Loucy (cell line): ENCODE measurements at regions not wholly inside any gene's neighbourhood (a gene's known extent, or its start where the extent isn't known, plus 50 kb on each side); places are given as distances from the start of the nearest gene placed in this dataset.
"Not testable (repeated sequence)": the region's sequence is repeated elsewhere in the genome, so short reads cannot be mapped to it uniquely, and the experiment has no call there.

ENCODE experiments used
- H2AFZ ChIP-seq: fragments of 200-600 bp; sonication (generic); 2 replicates; pipeline ENCODE4 v1.6.0; 2016; ENCODE audit warnings: antibody characterized with exemption, mild to moderate bottlenecking, low read length, moderate library complexity
- H3F3A ChIP-seq: fragments of 200-600 bp; 2 replicates; pipeline ENCODE4 v1.6.0; 2016; ENCODE audit warnings: antibody characterized with exemption, low read depth, mild to moderate bottlenecking
- H3K27me3 ChIP-seq: fragments of 200-600 bp; sonication (generic); 2 replicates; pipeline ENCODE4 v1.6.1; 2014; ENCODE audit warnings: low read length, mild to moderate bottlenecking; ENCODE audit not compliant: insufficient read depth, poor library complexity, severe bottlenecking
- H3K36me3 ChIP-seq: fragments of 200-600 bp; sonication (generic); 2 replicates; pipeline ENCODE4 v1.6.1; 2016; ENCODE audit warnings: low read length; ENCODE audit not compliant: insufficient read depth
- H3K4me1 ChIP-seq: fragments of 200-600 bp; sonication (generic); 2 replicates; pipeline ENCODE4 v1.5.1; 2014; ENCODE audit warnings: low read length, mild to moderate bottlenecking; ENCODE audit not compliant: insufficient read depth, poor library complexity, severe bottlenecking
- H3K4me2 ChIP-seq: fragments of 200-600 bp; sonication (generic); 2 replicates; pipeline ENCODE4 v1.6.0; 2014; ENCODE audit warnings: antibody characterized with exemption, low read length, low read depth, mild to moderate bottlenecking; ENCODE audit not compliant: poor library complexity, severe bottlenecking
- H3K4me3 ChIP-seq: fragments of 200-600 bp; sonication (generic); 2 replicates; pipeline ENCODE4 v1.5.1; 2014; ENCODE audit warnings: low read length, mild to moderate bottlenecking, mixed read lengths; ENCODE audit not compliant: poor library complexity, severe bottlenecking
- H3K79me2 ChIP-seq: fragments of 200-600 bp; sonication (generic); 2 replicates; pipeline ENCODE4 v1.6.1; 2014; ENCODE audit warnings: low read length; ENCODE audit not compliant: insufficient read depth
- H3K9ac ChIP-seq: fragments of 200-600 bp; sonication (generic); 2 replicates; pipeline ENCODE4 v1.6.0; 2014; ENCODE audit warnings: mild to moderate bottlenecking, low read depth, low read length, moderate library complexity; ENCODE audit not compliant: poor library complexity, severe bottlenecking
- H3K9me2 ChIP-seq: fragments of 200-600 bp; sonication (generic); replicated peaks from 2 replicates; pipeline ENCODE4 v1.6.1; 2016; ENCODE audit warnings: low read depth, low read length, mixed read lengths
- H3K9me3 ChIP-seq: fragments of 200-600 bp; sonication (generic); 2 replicates; pipeline ENCODE4 v1.6.1; 2014; ENCODE audit warnings: mild to moderate bottlenecking, antibody characterized with exemption, low read length, low read depth; ENCODE audit not compliant: insufficient read depth
- H4K20me1 ChIP-seq: fragments of 200-600 bp; sonication (generic); 2 replicates; pipeline ENCODE4 v1.6.0; 2014; ENCODE audit warnings: antibody characterized with exemption, low read length, mild to moderate bottlenecking; ENCODE audit not compliant: insufficient read depth, poor library complexity, severe bottlenecking
- CTCF ChIP-seq: fragments of 200-600 bp; sonication (generic); conservative IDR thresholded peaks from 2 replicates; pipeline ENCODE4 v1.5.1; 2014; ENCODE audit warnings: mild to moderate bottlenecking, antibody characterized with exemption, low read length
- EZH2phosphoT487 ChIP-seq: fragments of 200-600 bp; IDR thresholded peaks from 2 replicates; pipeline ENCODE4 v1.6.1; 2018; ENCODE audit warnings: antibody characterized with exemption, mild to moderate bottlenecking, moderate library complexity, borderline replicate concordance

GRCh38 chr12:45518291-45519235 lies 210.9 kb upstream of the ARID2 start:
- Histone ChIP-seq H3K79me2 (no peaks in the 10 kb centered on the region), H3K9ac (peak overlapping the region; percentile 69), H3K9me2 (no peaks in the 10 kb centered on the region), H4K20me1 (no peaks in the 10 kb centered on the region), H3K9me3 (no peaks in the 10 kb centered on the region), H3F3A (peaks cover 9% of the 10 kb centered on the region; the same call in 1 of the 2 replicates), H3K4me2 (peak overlapping the region; percentile 87), H3K4me3 (peak overlapping the region; percentile 67), H2AFZ (peak overlapping the region; percentile 87), H3K4me1 (peaks cover 34% of the 10 kb centered on the region), H3K36me3 (no peaks in the 10 kb centered on the region), H3K27me3 (no peaks in the 10 kb centered on the region)
- TF ChIP-seq EZH2phosphoT487, result no peak
- TF ChIP-seq CTCF, result no peak

GRCh38 chr12:45522227-45522626 lies 207.3 kb upstream of the ARID2 start:
- Histone ChIP-seq H3K4me1 (peaks cover 27% of the 10 kb centered on the region), H3K9me3 (no peaks in the 10 kb centered on the region), H3K27me3 (no peaks in the 10 kb centered on the region), H4K20me1 (no peaks in the 10 kb centered on the region), H3K36me3 (no peaks in the 10 kb centered on the region), H3K9me2 (no peaks in the 10 kb centered on the region), H3K9ac (no peak overlapping the region), H3K79me2 (no peaks in the 10 kb centered on the region), H3K4me3 (no peak overlapping the region), H3F3A (peaks cover 9% of the 10 kb centered on the region; the same call in 1 of the 2 replicates), H3K4me2 (no peak overlapping the region), H2AFZ (no peak overlapping the region)
- TF ChIP-seq CTCF, result no peak; the same call in 1 of the 2 replicates
- TF ChIP-seq EZH2phosphoT487, result no peak

GRCh38 chr12:45526823-45527222 lies 202.7 kb upstream of the ARID2 start:
- not testable (repeated sequence) for H3K4me1 ChIP-seq, H3F3A ChIP-seq, H3K9me3 ChIP-seq, H3K27me3 ChIP-seq, H3K9me2 ChIP-seq, H3K36me3 ChIP-seq, H2AFZ ChIP-seq, H3K4me3 ChIP-seq, H3K79me2 ChIP-seq, H3K9ac ChIP-seq, H4K20me1 ChIP-seq, H3K4me2 ChIP-seq
